Astrocyte (in vitro differentiated cells and primary cell): ENCODE measurements at regions not wholly inside any gene's neighbourhood (a gene's known extent, or its start where the extent isn't known, plus 50 kb on each side); places are given as distances from the start of the nearest gene placed in this dataset.

Experiments used
- EZH2 ChIP-seq: IDR thresholded peaks from 2 replicates; pipeline ENCODE4 v1.6.1; 2012; ENCODE audit warnings: mild to moderate bottlenecking, low read length, inconsistent platforms; ENCODE audit not compliant: insufficient read depth
- TF ChIP-seq, protein P1 (sequence below): IDR thresholded peaks from 2 replicates; pipeline ENCODE4 v1.5.1; 2011; ENCODE audit warnings: low read depth, mild to moderate bottlenecking, inconsistent platforms, low read length, moderate library complexity; ENCODE audit not compliant: insufficient read depth

DNA sequence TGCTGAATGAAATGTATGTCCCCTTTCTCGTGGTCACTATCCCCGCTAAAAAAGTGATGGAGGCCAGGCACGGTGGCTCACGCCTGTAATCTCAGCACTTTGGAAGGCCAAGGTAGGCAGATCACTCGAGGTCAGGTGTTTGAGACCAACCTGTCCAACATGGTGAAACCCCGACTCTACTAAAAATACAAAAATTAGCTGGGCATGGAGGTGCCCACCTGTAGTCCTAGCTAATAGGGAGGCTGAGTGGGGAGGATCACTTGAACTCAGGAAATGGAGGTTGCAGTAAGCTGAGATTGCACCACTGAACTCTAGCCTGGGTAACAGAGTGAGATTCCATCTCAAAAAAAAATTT lies 91.4 kb upstream of the MKLN1 start:
- TF ChIP-seq, protein P1, sequence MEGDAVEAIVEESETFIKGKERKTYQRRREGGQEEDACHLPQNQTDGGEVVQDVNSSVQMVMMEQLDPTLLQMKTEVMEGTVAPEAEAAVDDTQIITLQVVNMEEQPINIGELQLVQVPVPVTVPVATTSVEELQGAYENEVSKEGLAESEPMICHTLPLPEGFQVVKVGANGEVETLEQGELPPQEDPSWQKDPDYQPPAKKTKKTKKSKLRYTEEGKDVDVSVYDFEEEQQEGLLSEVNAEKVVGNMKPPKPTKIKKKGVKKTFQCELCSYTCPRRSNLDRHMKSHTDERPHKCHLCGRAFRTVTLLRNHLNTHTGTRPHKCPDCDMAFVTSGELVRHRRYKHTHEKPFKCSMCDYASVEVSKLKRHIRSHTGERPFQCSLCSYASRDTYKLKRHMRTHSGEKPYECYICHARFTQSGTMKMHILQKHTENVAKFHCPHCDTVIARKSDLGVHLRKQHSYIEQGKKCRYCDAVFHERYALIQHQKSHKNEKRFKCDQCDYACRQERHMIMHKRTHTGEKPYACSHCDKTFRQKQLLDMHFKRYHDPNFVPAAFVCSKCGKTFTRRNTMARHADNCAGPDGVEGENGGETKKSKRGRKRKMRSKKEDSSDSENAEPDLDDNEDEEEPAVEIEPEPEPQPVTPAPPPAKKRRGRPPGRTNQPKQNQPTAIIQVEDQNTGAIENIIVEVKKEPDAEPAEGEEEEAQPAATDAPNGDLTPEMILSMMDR, result no peak
- no peak for TF ChIP-seq EZH2
